GM12878 (cell line): ENCODE measurements at regions not wholly inside any gene's neighbourhood (a gene's known extent, or its start where the extent isn't known, plus 50 kb on each side); places are given as distances from the start of the nearest gene placed in this dataset.

Experiments used
- ATAC-seq: fragments of 200-7000 bp; cut with Tn5 transposase; 3 replicates; pipeline ENCODE4 v1.9.1; 2020; ENCODE audit warnings: mild to moderate bottlenecking, moderate library complexity
- BruUV-seq: library from RNA; stranded (reverse); fragments of 400-500 nt; replicated peaks from 2 replicates; lab custom pipeline; 2021; lab: Mats Ljungman, UMichigan
- CTCF ChIA-PET: fragments of 300-600 bp; sonication (Branson Sonifier 250); formaldehyde crosslinking; extraction: SDS; loops from one replicate; lab custom pipeline; 2021; ENCODE audit warnings: inconsistent platforms; lab: Yijun Ruan, JAX
- POLR2A ChIA-PET: fragments of 350-600 bp; formaldehyde crosslinking; extraction: SDS; loops from one replicate; lab custom pipeline; 2021; ENCODE audit warnings: inconsistent platforms; lab: Charles Lee
- RAD21 ChIA-PET: fragments of 300-600 bp; sonication (Branson Sonifier 250); formaldehyde crosslinking; loops from one replicate; lab custom pipeline; 2023; ENCODE audit warnings: antibody characterized with exemption; ENCODE audit not compliant: unreplicated experiment; lab: Charles Lee
- SMC1A ChIA-PET: fragments of 300-600 bp; sonication (Branson Sonifier 250); formaldehyde crosslinking; loops from one replicate; lab custom pipeline; 2023; ENCODE audit not compliant: unreplicated experiment, uncharacterized antibody; lab: Charles Lee
- DNase-seq: peaks from one replicate; pipeline ENCODE4 v3.0.0-alpha.2; 2011; ENCODE audit warnings: low read depth, low spot score
- FAIRE-seq: peaks from 3 replicates; lab custom pipeline; 2011; peaks lifted over from hg19 to GRCh38; lab: Jason Lieb, UNC
- H2AFZ ChIP-seq: 2 replicates; pipeline ENCODE4 v1.6.0; 2011; ENCODE audit warnings: low read depth, low read length, control low read depth; ENCODE audit not compliant: control insufficient read depth
- H3K27ac ChIP-seq: 2 replicates; pipeline ENCODE4 v1.5.1; 2011; ENCODE audit warnings: control low read depth; ENCODE audit not compliant: control insufficient read depth, insufficient read depth
- H3K27me3 ChIP-seq, 2 experiments: replicated peaks in 1 of 2; 2 replicates each; pipeline versions ENCODE4 v1.6.0 to v1.6.1; 2011; ENCODE audit warnings: low read length in 1 of 2; ENCODE audit not compliant: control insufficient read depth in 2 of 2, insufficient read depth in 2 of 2
- H3K36me3 ChIP-seq, 2 experiments: 2 replicates each; pipeline ENCODE4 v1.5.1; 2011; ENCODE audit warnings: low read length in 1 of 2; ENCODE audit not compliant: control insufficient read depth in 2 of 2, insufficient read depth in 2 of 2
- H3K4me1 ChIP-seq: 2 replicates; pipeline ENCODE4 v1.6.1; 2011; ENCODE audit warnings: mild to moderate bottlenecking, low read length, moderate library complexity, mixed read lengths; ENCODE audit not compliant: control insufficient read depth, insufficient read depth
- H3K4me2 ChIP-seq: 2 replicates; pipeline ENCODE4 v1.6.0; 2011; ENCODE audit warnings: control low read depth; ENCODE audit not compliant: control insufficient read depth, insufficient read depth
- H3K4me3 ChIP-seq: fragments of 200-600 bp; sonication (generic); 2 replicates; pipeline ENCODE4 v1.5.1; 2016
- H3K79me2 ChIP-seq: 2 replicates; pipeline ENCODE4 v1.6.0; 2011; ENCODE audit warnings: low read length; ENCODE audit not compliant: control insufficient read depth, insufficient read depth
- H3K9ac ChIP-seq: 2 replicates; pipeline ENCODE4 v1.8.0; 2011; ENCODE audit warnings: low read length, control low read depth, mixed read lengths; ENCODE audit not compliant: control insufficient read depth, insufficient read depth
- H3K9me3 ChIP-seq: replicated peaks from 3 replicates; pipeline ENCODE4 v1.5.1; 2011; ENCODE audit warnings: mild to moderate bottlenecking, low read length; ENCODE audit not compliant: control insufficient read depth, insufficient read depth
- H4K20me1 ChIP-seq: 2 replicates; pipeline ENCODE4 v1.6.0; 2011; ENCODE audit not compliant: control insufficient read depth, insufficient read depth
- CHD2 ChIP-seq: IDR thresholded peaks from 2 replicates; pipeline ENCODE4 v1.6.1; 2011; ENCODE audit warnings: low read depth, low read length, improper control_type of control experiment, borderline replicate concordance
- DPF2 ChIP-seq: fragments of 450-650 bp; IDR thresholded peaks from 2 replicates; pipeline ENCODE4 v1.6.1; 2017; ENCODE audit warnings: mild to moderate bottlenecking
- EZH2 ChIP-seq: IDR thresholded peaks from 2 replicates; pipeline ENCODE4 v1.6.1; 2012; ENCODE audit warnings: low read depth, mild to moderate bottlenecking, control low read depth, inconsistent platforms, low read length, borderline replicate concordance; ENCODE audit not compliant: control insufficient read depth
- MYB ChIP-seq: fragments of 150-350 bp; IDR thresholded peaks from 2 replicates; pipeline ENCODE4 v1.6.1; 2014; ENCODE audit warnings: mild to moderate bottlenecking, low read depth, low read length, borderline replicate concordance
- NFIC ChIP-seq: IDR thresholded peaks from 2 replicates; pipeline ENCODE4 v1.6.1; 2012; ENCODE audit warnings: low read depth, mild to moderate bottlenecking, inconsistent platforms, low read length, moderate library complexity
- PBX3 ChIP-seq: IDR thresholded peaks from 2 replicates; pipeline ENCODE4 v1.6.1; 2011; ENCODE audit warnings: mild to moderate bottlenecking, low read depth, low read length, moderate library complexity; ENCODE audit not compliant: insufficient replicate concordance
- RAD21 ChIP-seq: IDR thresholded peaks from 2 replicates; pipeline ENCODE4 v1.6.1; 2011; ENCODE audit warnings: mild to moderate bottlenecking, low read depth, low read length, moderate library complexity; ENCODE audit not compliant: insufficient read depth
- RFX5 ChIP-seq: IDR thresholded peaks from 2 replicates; pipeline ENCODE4 v1.6.1; 2011; ENCODE audit warnings: low read depth, low read length, improper control_type of control experiment
- SREBF1 ChIP-seq: IDR thresholded peaks from 2 replicates; pipeline ENCODE4 v1.6.1; 2012; ENCODE audit warnings: mild to moderate bottlenecking, low read length
- WGBS: methylation state at CpG from one replicate; pipeline ENCODE4 v1.1.6; 2016; ENCODE audit warnings: low lambda C conversion rate; ENCODE audit not compliant: insufficient replicate concordance, insufficient coverage; ENCODE audit errors: missing lambda C conversion rate; 5-methylcytosine and 5-hydroxymethylcytosine counted together
- in situ Hi-C: fragments of 300-500 bp; cut with MboI; formaldehyde crosslinking; loops from 9 replicates; pipeline ENCODE4 v1.14.3; 2018; ENCODE audit warnings: mixed read lengths
- intact Hi-C: fragments of 100-400 bp; cut with micrococcal nuclease; formaldehyde crosslinking; loops from one replicate; pipeline ENCODE4 v1.14.2; 2022; ENCODE audit not compliant: unreplicated experiment
- TF ChIP-seq, protein P1 (sequence below): IDR thresholded peaks from 2 replicates; pipeline ENCODE4 v1.6.1; 2012; ENCODE audit warnings: low read length, inconsistent platforms
- TF ChIP-seq, protein P2 (sequence below): IDR thresholded peaks from 2 replicates; pipeline ENCODE4 v1.6.1; 2012; ENCODE audit warnings: mild to moderate bottlenecking, low read depth, low read length

DNA sequence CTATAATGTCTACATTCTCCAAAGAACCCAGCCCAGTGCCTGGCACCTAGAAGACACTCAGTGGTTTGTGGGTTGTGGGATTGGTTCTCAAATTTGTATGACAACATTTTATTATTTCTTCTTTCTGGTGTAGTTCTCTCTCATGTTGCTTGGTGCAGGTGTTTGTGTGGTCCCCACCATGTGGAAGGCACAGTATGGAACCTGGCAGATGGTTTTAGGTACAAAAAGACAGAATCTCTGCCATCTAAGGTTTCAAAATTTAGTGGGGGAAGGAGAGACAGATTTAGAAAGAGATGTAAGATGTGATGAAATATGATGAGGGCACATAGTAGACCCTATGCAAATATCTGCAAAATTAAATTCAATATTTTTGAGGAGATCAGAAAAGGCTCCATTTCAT is 323.8 kb downstream of the CDK5RAP2 start (continued):
- no peak for TF ChIP-seq DPF2
- TF ChIP-seq PBX3, result no peak
- TF ChIP-seq, protein P1, sequence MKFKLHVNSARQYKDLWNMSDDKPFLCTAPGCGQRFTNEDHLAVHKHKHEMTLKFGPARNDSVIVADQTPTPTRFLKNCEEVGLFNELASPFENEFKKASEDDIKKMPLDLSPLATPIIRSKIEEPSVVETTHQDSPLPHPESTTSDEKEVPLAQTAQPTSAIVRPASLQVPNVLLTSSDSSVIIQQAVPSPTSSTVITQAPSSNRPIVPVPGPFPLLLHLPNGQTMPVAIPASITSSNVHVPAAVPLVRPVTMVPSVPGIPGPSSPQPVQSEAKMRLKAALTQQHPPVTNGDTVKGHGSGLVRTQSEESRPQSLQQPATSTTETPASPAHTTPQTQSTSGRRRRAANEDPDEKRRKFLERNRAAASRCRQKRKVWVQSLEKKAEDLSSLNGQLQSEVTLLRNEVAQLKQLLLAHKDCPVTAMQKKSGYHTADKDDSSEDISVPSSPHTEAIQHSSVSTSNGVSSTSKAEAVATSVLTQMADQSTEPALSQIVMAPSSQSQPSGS, result no peak

- ATAC-seq (no peak), FAIRE-seq (no peak), DNase-seq (no peak)
- no TSS peak for BruUV-seq
- CTCF ChIA-PET, result no interaction called here
- Histone ChIP-seq H3K4me2 (no peak overlapping the region), H3K36me3 (no peaks in the 10 kb centered on the region), H3K9ac (no peak overlapping the region), H3K27ac (no peak overlapping the region), H4K20me1 (no peaks in the 10 kb centered on the region), H3K4me3 (no peak overlapping the region), H3K4me1 (no peaks in the 10 kb centered on the region), H3K9me3 (no peaks in the 10 kb centered on the region), H2AFZ (no peak overlapping the region), H3K27me3 (no peaks in the 10 kb centered on the region), H3K79me2 (no peaks in the 10 kb centered on the region)
- SMC1A ChIA-PET, result no interaction called here
- POLR2A ChIA-PET, result no interaction called here
- WGBS, result 0% methylated on average over 2 of the region's 2 CpGs
- TF ChIP-seq CHD2 (no peak), MYB (no peak), RFX5 (no peak), RAD21 (no peak), EZH2 (no peak), SREBF1 (no peak), NFIC (no peak)
- TF ChIP-seq, protein P2, sequence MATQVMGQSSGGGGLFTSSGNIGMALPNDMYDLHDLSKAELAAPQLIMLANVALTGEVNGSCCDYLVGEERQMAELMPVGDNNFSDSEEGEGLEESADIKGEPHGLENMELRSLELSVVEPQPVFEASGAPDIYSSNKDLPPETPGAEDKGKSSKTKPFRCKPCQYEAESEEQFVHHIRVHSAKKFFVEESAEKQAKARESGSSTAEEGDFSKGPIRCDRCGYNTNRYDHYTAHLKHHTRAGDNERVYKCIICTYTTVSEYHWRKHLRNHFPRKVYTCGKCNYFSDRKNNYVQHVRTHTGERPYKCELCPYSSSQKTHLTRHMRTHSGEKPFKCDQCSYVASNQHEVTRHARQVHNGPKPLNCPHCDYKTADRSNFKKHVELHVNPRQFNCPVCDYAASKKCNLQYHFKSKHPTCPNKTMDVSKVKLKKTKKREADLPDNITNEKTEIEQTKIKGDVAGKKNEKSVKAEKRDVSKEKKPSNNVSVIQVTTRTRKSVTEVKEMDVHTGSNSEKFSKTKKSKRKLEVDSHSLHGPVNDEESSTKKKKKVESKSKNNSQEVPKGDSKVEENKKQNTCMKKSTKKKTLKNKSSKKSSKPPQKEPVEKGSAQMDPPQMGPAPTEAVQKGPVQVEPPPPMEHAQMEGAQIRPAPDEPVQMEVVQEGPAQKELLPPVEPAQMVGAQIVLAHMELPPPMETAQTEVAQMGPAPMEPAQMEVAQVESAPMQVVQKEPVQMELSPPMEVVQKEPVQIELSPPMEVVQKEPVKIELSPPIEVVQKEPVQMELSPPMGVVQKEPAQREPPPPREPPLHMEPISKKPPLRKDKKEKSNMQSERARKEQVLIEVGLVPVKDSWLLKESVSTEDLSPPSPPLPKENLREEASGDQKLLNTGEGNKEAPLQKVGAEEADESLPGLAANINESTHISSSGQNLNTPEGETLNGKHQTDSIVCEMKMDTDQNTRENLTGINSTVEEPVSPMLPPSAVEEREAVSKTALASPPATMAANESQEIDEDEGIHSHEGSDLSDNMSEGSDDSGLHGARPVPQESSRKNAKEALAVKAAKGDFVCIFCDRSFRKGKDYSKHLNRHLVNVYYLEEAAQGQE, result peak; percentile 66; the same call in 1 of the 2 replicates
- intact Hi-C loops, result no loop called here
- RAD21 ChIA-PET, result no interaction called here
- in situ Hi-C loops, result no loop called here
Measured at GRCh38 chr9:120252248-120252647, 327.7 kb downstream of the CDK5RAP2 start.
